ENCODE measurements at regions not wholly inside any gene's neighbourhood (a gene's known extent, or its start where the extent isn't known, plus 50 kb on each side); places are given as distances from the start of the nearest gene placed in this dataset.
"Not testable (repeated sequence)": the region's sequence is repeated elsewhere in the genome, so short reads cannot be mapped to it uniquely, and the experiment has no call there.

GRCh38 chrX:65451663-65452062, 82.9 kb downstream of the LAS1L start:
- DNase-seq = peak in 2 of 3 experiments; percentile 11 to 65

GRCh38 chrX:65420154-65420553, 114.4 kb downstream of the LAS1L start:
- DNase-seq = no peak

GRCh38 chrX:65407662-65408061, 126.9 kb downstream of the LAS1L start:
- not testable (repeated sequence) for DNase-seq

GRCh38 chrX:65407157-65407626, 127.4 kb downstream of the LAS1L start:
- peak in 2 of 3 experiments; percentile 33 to 43 for DNase-seq

GRCh38 chrX:65406532-65406931, 128.1 kb downstream of the LAS1L start:
- DNase-seq = peak in 2 of 3 experiments; percentile 26 to 49

- DNase-seq = no peak
These were observed 142.3 kb downstream of the LAS1L start for GRCh38 chrX:65392284-65392683.

GRCh38 chrX:65389120-65389519, 145.5 kb downstream of the LAS1L start:
- DNase-seq = not testable (repeated sequence)

Data from NCI-H1417 (cell line).